GM19351 (cell line): ENCODE measurements at regions not wholly inside any gene's neighbourhood (a gene's known extent, or its start where the extent isn't known, plus 50 kb on each side); places are given as distances from the start of the nearest gene placed in this dataset.

Source experiments
- ATAC-seq: cut with Tn5 transposase; IDR thresholded peaks from one replicate; pipeline ENCODE4 v1.9.1; 2021; ENCODE audit warnings: mild to moderate bottlenecking, moderate library complexity; ENCODE audit not compliant: unreplicated experiment

GRCh38 chr17:71966055-71966454 is 154.8 kb upstream of the SOX9 start:
- no peak for ATAC-seq

- no peak for ATAC-seq
These were observed 154.1 kb upstream of the SOX9 start for GRCh38 chr17:71966459-71967313.

GRCh38 chr17:71969500-71969899 is 151.3 kb upstream of the SOX9 start:
- no peak for ATAC-seq

GRCh38 chr17:71970312-71970711 is 150.5 kb upstream of the SOX9 start:
- ATAC-seq: peak; percentile 87

GRCh38 chr17:71974051-71974450 is 146.8 kb upstream of the SOX9 start:
- ATAC-seq: no peak

- ATAC-seq: no peak
These were observed 145.5 kb upstream of the SOX9 start for GRCh38 chr17:71975331-71975801.

- ATAC-seq: no peak
These were observed 144.7 kb upstream of the SOX9 start for GRCh38 chr17:71976011-71976649.

GRCh38 chr17:71978435-71978834 is 142.4 kb upstream of the SOX9 start:
- no peak for ATAC-seq

GRCh38 chr17:71980171-71980570 is 140.6 kb upstream of the SOX9 start:
- no peak for ATAC-seq

- ATAC-seq: no peak
These were observed 137.0 kb upstream of the SOX9 start for GRCh38 chr17:71983828-71984227.

GRCh38 chr17:71985111-71986039 is 135.4 kb upstream of the SOX9 start:
- ATAC-seq: no peak

- no peak for ATAC-seq
These were observed 133.9 kb upstream of the SOX9 start for GRCh38 chr17:71986886-71987285.

- ATAC-seq: peak; percentile 53
These were observed 133.2 kb upstream of the SOX9 start for GRCh38 chr17:71987634-71988033.

- ATAC-seq: no peak
These were observed 131.7 kb upstream of the SOX9 start for GRCh38 chr17:71989117-71989516.

GRCh38 chr17:71993363-71993762 is 127.5 kb upstream of the SOX9 start:
- ATAC-seq: no peak

GRCh38 chr17:71995590-71995989 is 125.2 kb upstream of the SOX9 start:
- no peak for ATAC-seq

GRCh38 chr17:72004011-72004427 is 116.8 kb upstream of the SOX9 start:
- no peak for ATAC-seq

GRCh38 chr17:72004611-72005331 is 116.0 kb upstream of the SOX9 start:
- ATAC-seq: peak; percentile 53

GRCh38 chr17:72005332-72006163 is 115.3 kb upstream of the SOX9 start:
- ATAC-seq: peak; percentile 35
